H1 (cell line): ENCODE measurements at regions not wholly inside any gene's neighbourhood (a gene's known extent, or its start where the extent isn't known, plus 50 kb on each side); places are given as distances from the start of the nearest gene placed in this dataset.

Experiments used
- CTCF ChIA-PET: fragments of 300-600 bp; sonication (Branson Sonifier 250); formaldehyde crosslinking; loops from one replicate; lab custom pipeline; 2021; ENCODE audit not compliant: partially characterized antibody; lab: Charles Lee
- POLR2A ChIA-PET: fragments of 300-600 bp; sonication (Branson Sonifier 250); formaldehyde crosslinking; loops from one replicate; lab custom pipeline; 2021; ENCODE audit warnings: inconsistent platforms; ENCODE audit not compliant: partially characterized antibody; lab: Charles Lee
- DNase-seq, 2 experiments: peaks; one replicate each; pipeline versions ENCODE4 v3.0.0 to v3.0.0-alpha.2; 2010 to 2022; ENCODE audit warnings: low spot score in 2 of 2, low read depth in 1 of 2, mixed read lengths in 1 of 2
- FAIRE-seq: peaks from 2 replicates; lab custom pipeline; 2011; peaks lifted over from hg19 to GRCh38; lab: Jason Lieb, UNC
- H2AFZ ChIP-seq: 2 replicates; pipeline ENCODE4 v1.8.1; 2012; ENCODE audit warnings: low read length, inconsistent platforms
- H2AK5ac ChIP-seq: 2 replicates; pipeline ENCODE4 v1.6.1; 2013; ENCODE audit warnings: low read depth, low read length
- H2BK120ac ChIP-seq: replicated peaks from 2 replicates; pipeline ENCODE3; 2013; ENCODE audit warnings: low read depth, low read length, inconsistent platforms
- H2BK12ac ChIP-seq: 2 replicates; pipeline ENCODE4 v1.6.1; 2013; ENCODE audit warnings: low read depth, low read length
- H2BK15ac ChIP-seq: 2 replicates; pipeline ENCODE4 v1.6.1; 2013; ENCODE audit warnings: low read length
- H2BK20ac ChIP-seq: 2 replicates; pipeline ENCODE4 v1.6.1; 2013; ENCODE audit warnings: low read length
- H2BK5ac ChIP-seq: 2 replicates; pipeline ENCODE4 v1.6.1; 2013; ENCODE audit warnings: low read depth, low read length
- H3K14ac ChIP-seq: 2 replicates; pipeline ENCODE4 v1.6.1; 2013; ENCODE audit warnings: inconsistent platforms; ENCODE audit not compliant: insufficient read length
- H3K18ac ChIP-seq: 2 replicates; pipeline ENCODE4 v1.6.1; 2013; ENCODE audit warnings: low read length; ENCODE audit errors: extremely low read depth
- H3K23ac ChIP-seq: 2 replicates; pipeline ENCODE4 v1.6.1; 2013; ENCODE audit warnings: inconsistent platforms; ENCODE audit not compliant: insufficient read length
- H3K23me2 ChIP-seq: 2 replicates; pipeline ENCODE4 v1.6.1; 2013; ENCODE audit warnings: low read depth, low read length
- H3K27ac ChIP-seq: 2 replicates; pipeline ENCODE4 v1.6.1; 2011; ENCODE audit warnings: low read depth, low read length, inconsistent platforms
- H3K27me3 ChIP-seq, 4 experiments: replicated peaks in 1 of 4; 1 replicate in 1 of 4; 2 replicates in 3 of 4; pipeline versions ENCODE4 v1.6.1 to v1.8.1; 2011 to 2013; ENCODE audit warnings: low read length in 3 of 4, mild to moderate bottlenecking in 3 of 4, inconsistent platforms in 2 of 4, mixed read lengths in 2 of 4, moderate library complexity in 1 of 4; ENCODE audit not compliant: control insufficient read depth in 3 of 4, insufficient read depth in 3 of 4; ENCODE audit errors: extremely low read depth in 1 of 4
- H3K36me3 ChIP-seq, 4 experiments: 2 replicates each; pipeline versions ENCODE4 v1.6.1 to v1.8.1; 2011 to 2013; ENCODE audit warnings: mild to moderate bottlenecking in 4 of 4, low read length in 3 of 4, moderate library complexity in 2 of 4, control low read depth in 1 of 4, inconsistent platforms in 1 of 4; ENCODE audit not compliant: insufficient read depth in 4 of 4, control insufficient read depth in 2 of 4
- H3K4ac ChIP-seq: replicated peaks from 2 replicates; pipeline ENCODE3; 2013; ENCODE audit warnings: low read length, low read depth, mixed read lengths, inconsistent platforms; ENCODE audit not compliant: insufficient read length
- H3K4me1 ChIP-seq, 4 experiments: replicated peaks in 1 of 4; 1 replicate in 1 of 4; 2 replicates in 3 of 4; pipeline versions ENCODE4 v1.6.1 to v1.8.1; 2011 to 2013; ENCODE audit warnings: low read length in 3 of 4, inconsistent platforms in 2 of 4, mixed read lengths in 1 of 4; ENCODE audit not compliant: insufficient read depth in 4 of 4, control insufficient read depth in 3 of 4
- H3K4me2 ChIP-seq, 2 experiments: 2 replicates each; pipeline versions ENCODE4 v1.6.1 to v1.8.1; 2011 to 2013; ENCODE audit warnings: low read depth in 2 of 2, low read length in 2 of 2, control low read depth in 1 of 2, inconsistent platforms in 1 of 2, mild to moderate bottlenecking in 1 of 2; ENCODE audit not compliant: insufficient read depth in 1 of 2
- H3K4me3 ChIP-seq, 4 experiments: fragments of 200-600, 300-600 bp in 1 of 4; sonication (generic), shearing (Covaris generic), sonication (Bioruptor Twin) in 1 of 4; 2 replicates each; pipeline versions ENCODE4 v1.5.1 to v1.8.1; 2011 to 2016; ENCODE audit warnings: low read length in 4 of 4, low read depth in 3 of 4, control low read depth in 2 of 4, inconsistent platforms in 2 of 4, mild to moderate bottlenecking in 2 of 4, mixed read lengths in 1 of 4, moderate library complexity in 1 of 4; ENCODE audit not compliant: insufficient read depth in 2 of 4; ENCODE audit errors: extremely low read depth in 1 of 4
- H3K56ac ChIP-seq: replicated peaks from 2 replicates; pipeline ENCODE3; 2013; ENCODE audit warnings: low read depth, mild to moderate bottlenecking, mixed read lengths, low read length, inconsistent platforms; ENCODE audit not compliant: insufficient read length
- H3K79me1 ChIP-seq: 2 replicates; pipeline ENCODE4 v1.6.1; 2013; ENCODE audit warnings: low read depth, low read length, control low read depth
- H3K79me2 ChIP-seq, 2 experiments: 2 replicates each; pipeline versions ENCODE4 v1.6.1 to v1.8.1; 2012 to 2013; ENCODE audit warnings: low read length in 2 of 2, mild to moderate bottlenecking in 2 of 2, inconsistent platforms in 1 of 2; ENCODE audit not compliant: insufficient read depth in 2 of 2, control insufficient read depth in 1 of 2
- H3K9ac ChIP-seq, 4 experiments: replicated peaks in 1 of 4; 1 replicate in 1 of 4; 2 replicates in 3 of 4; pipeline versions ENCODE4 v1.6.1 to v1.8.1; 2011 to 2013; ENCODE audit warnings: low read depth in 3 of 4, low read length in 3 of 4, control low read depth in 2 of 4, mild to moderate bottlenecking in 2 of 4, moderate library complexity in 2 of 4, inconsistent platforms in 1 of 4; ENCODE audit errors: extremely low read depth in 1 of 4
- H3K9me3 ChIP-seq, 2 experiments: 2 replicates each; pipeline versions ENCODE4 v1.6.1 to v1.8.1; 2012 to 2013; ENCODE audit warnings: mild to moderate bottlenecking in 2 of 2, moderate library complexity in 2 of 2, control low read depth in 1 of 2, inconsistent platforms in 1 of 2, low read depth in 1 of 2, low read length in 1 of 2, mixed read lengths in 1 of 2; ENCODE audit not compliant: insufficient read depth in 2 of 2
- H4K20me1 ChIP-seq, 2 experiments: replicated peaks in 1 of 2; 2 replicates each; pipeline versions ENCODE3 to v1.8.1; 2011 to 2013; ENCODE audit warnings: inconsistent platforms in 2 of 2, low read length in 2 of 2, mild to moderate bottlenecking in 1 of 2; ENCODE audit not compliant: insufficient read depth in 2 of 2, control insufficient read depth in 1 of 2
- H4K5ac ChIP-seq: 2 replicates; pipeline ENCODE4 v1.6.1; 2013; ENCODE audit warnings: low read length, low read depth, mixed read lengths, inconsistent platforms; ENCODE audit not compliant: insufficient read length
- H4K8ac ChIP-seq: 2 replicates; pipeline ENCODE4 v1.8.0; 2013; ENCODE audit warnings: mild to moderate bottlenecking, moderate library complexity, low read length, inconsistent platforms; ENCODE audit not compliant: insufficient read depth; ENCODE audit errors: extremely low read depth
- H4K91ac ChIP-seq: replicated peaks from 2 replicates; pipeline ENCODE3; 2013; ENCODE audit warnings: low read length, mixed read lengths, inconsistent platforms; ENCODE audit not compliant: insufficient read length
- CREB1 ChIP-seq: IDR thresholded peaks from 2 replicates; pipeline ENCODE4 v1.6.1; 2012; ENCODE audit warnings: inconsistent platforms
- FOSL1 ChIP-seq: IDR thresholded peaks from 2 replicates; pipeline ENCODE4 v1.6.1; 2011; ENCODE audit warnings: mild to moderate bottlenecking, low read depth, low read length, moderate library complexity; ENCODE audit not compliant: insufficient read depth
- SP2 ChIP-seq: IDR thresholded peaks from 2 replicates; pipeline ENCODE4 v1.6.1; 2012; ENCODE audit warnings: mild to moderate bottlenecking, low read length, inconsistent platforms
- SRF ChIP-seq: IDR thresholded peaks from 2 replicates; pipeline ENCODE4 v1.6.1; 2011; ENCODE audit warnings: mild to moderate bottlenecking, low read depth, low read length, moderate library complexity
- WGBS, 2 experiments: shearing (Covaris generic) in 1 of 2; methylation state at CpG; one replicate each; pipeline versions ENCODE4 v1.1.6 to v1.1.7; 2013 to 2015; ENCODE audit warnings: low lambda C conversion rate in 2 of 2, mixed read lengths in 2 of 2, inconsistent platforms in 1 of 2, low coverage in 1 of 2, missing lambda C conversion rate in 1 of 2; ENCODE audit not compliant: insufficient replicate concordance in 2 of 2, insufficient coverage in 1 of 2, insufficient read length in 1 of 2; ENCODE audit errors: extremely low coverage in 1 of 2, missing lambda C conversion rate in 1 of 2; 5-methylcytosine and 5-hydroxymethylcytosine counted together

GRCh38 chr21:20662514-20662913, 335.7 kb upstream of the NCAM2 start:
- CTCF ChIA-PET, result interaction anchor here (0.8 kb wide), 1 partner anchor 77 kb away, joined by 3 read pairs; no protein-coding TSS in a partner anchor
- no peak overlapping the region for H2BK15ac ChIP-seq
- peak; percentile 28 for FAIRE-seq
- DNase-seq, result peak; percentile 33 to 52
- H3K23me2 ChIP-seq, result 0 out of 2 replicates have a peak, but pooled peaks cover 3% of the 10 kb centered on the region
- peak overlapping the region; percentile 39; the same call in 1 of the 2 replicates for H3K18ac ChIP-seq
- H2BK20ac ChIP-seq, result peak overlapping the region; percentile 36; the same call in 1 of the 2 replicates
- H3K36me3 ChIP-seq, result peaks cover 0 to 4% (median 0%) of the 10 kb centered on the region in 4 experiments; a peak in 1 of 8 replicates
- H2AK5ac ChIP-seq, result no peak overlapping the region
- H2AFZ ChIP-seq, result no peak overlapping the region
- no peak overlapping the region for H3K56ac ChIP-seq
- peak overlapping the region; percentile 56 to 68 for H3K4me2 ChIP-seq
- peak overlapping the region in 1 of 4 experiments; percentile 45; a peak in 1 of 8 replicates for H3K4me3 ChIP-seq
- H4K91ac ChIP-seq, result peak overlapping the region; percentile 28
- H3K14ac ChIP-seq, result no peak overlapping the region
- H3K27me3 ChIP-seq, result no peaks in the 10 kb centered on the region
- H3K9ac ChIP-seq, result no peak overlapping the region
- H3K23ac ChIP-seq, result no peak overlapping the region
- H4K8ac ChIP-seq, result no peak overlapping the region
- TF ChIP-seq SRF (no peak), CREB1 (no peak), SP2 (no peak), FOSL1 (no peak)
- H3K9me3 ChIP-seq, result peaks cover 5 to 8% of the 10 kb centered on the region in 2 experiments; a peak in 2 of 4 replicates
- peak overlapping the region; percentile 73 for H3K27ac ChIP-seq
- no peak overlapping the region for H2BK12ac ChIP-seq
- H3K79me1 ChIP-seq, result no peaks in the 10 kb centered on the region
- H2BK5ac ChIP-seq, result peak overlapping the region; percentile 62; the same call in 1 of the 2 replicates
- POLR2A ChIA-PET, result interaction anchor here (1.0 to 1.4 kb wide), 3 partner anchors 16 to 77 kb away, joined by 3 read pairs; no protein-coding TSS in a partner anchor
- peak overlapping the region; percentile 96 for H4K5ac ChIP-seq
- peak overlapping the region; percentile 30 for H2BK120ac ChIP-seq
- peaks cover 0 to 6% (median 4%) of the 10 kb centered on the region in 4 experiments; a peak in 4 of 7 replicates for H3K4me1 ChIP-seq
- 11% methylated on average over 2 of the region's 2 CpGs; no CpG with 5 or more reads in 1 of the 2 experiments for WGBS, 2 experiments
- no peaks in the 10 kb centered on the region for H3K79me2 ChIP-seq
- no peaks in the 10 kb centered on the region for H4K20me1 ChIP-seq
- no peak overlapping the region for H3K4ac ChIP-seq
